ENCODE measurements at regions not wholly inside any gene's neighbourhood (a gene's known extent, or its start where the extent isn't known, plus 50 kb on each side); places are given as distances from the start of the nearest gene placed in this dataset.

- ATAC-seq, result no peak
- Mint-ChIP-seq H3K27me3 (peaks cover 17% of the 10 kb centered on the region), H3K4me1 (no peaks in the 10 kb centered on the region), H3K4me3 (no peak overlapping the region), H3K9me3 (ENCODE audit: low read depth) (no peaks in the 10 kb centered on the region), H3K27ac (no peak overlapping the region), H3K36me3 (no peaks in the 10 kb centered on the region)
- DNase-seq, result no peak
- CTCF ChIA-PET, result no interaction called here
Measured at GRCh38 chr9:7245976-7246580, 488.3 kb downstream of the KDM4C start.

GRCh38 chr9:7243838-7244237 lies 486.1 kb downstream of the KDM4C start:
- no peaks in the 10 kb centered on the region for H3K9me3 Mint-ChIP-seq (ENCODE audit: low read depth)
- H3K4me3 Mint-ChIP-seq, result no peak overlapping the region
- H3K4me1 Mint-ChIP-seq, result no peaks in the 10 kb centered on the region
- no peak overlapping the region for H3K27ac Mint-ChIP-seq
- CTCF ChIA-PET, result interaction anchor here (1.6 kb wide), 1 partner anchor 9 kb away, joined by 3 read pairs; no protein-coding TSS in a partner anchor
- ATAC-seq, result no peak
- peaks cover 7% of the 10 kb centered on the region for H3K27me3 Mint-ChIP-seq
- no peak for DNase-seq
- no peaks in the 10 kb centered on the region for H3K36me3 Mint-ChIP-seq

- ATAC-seq, result no peak
Measured at GRCh38 chr9:7242126-7242525, 484.4 kb downstream of the KDM4C start.

GRCh38 chr9:7241694-7242093 lies 483.9 kb downstream of the KDM4C start:
- CTCF ChIA-PET, result no interaction called here

More at GRCh38 chr9:7242126-7242525, 484.4 kb downstream of the KDM4C start:
- H3K4me1 Mint-ChIP-seq, result peaks cover 10% of the 10 kb centered on the region
- H3K4me3 Mint-ChIP-seq, result no peak overlapping the region
- H3K27ac Mint-ChIP-seq, result no peak overlapping the region
- peaks cover 7% of the 10 kb centered on the region for H3K27me3 Mint-ChIP-seq
- H3K9me3 Mint-ChIP-seq (ENCODE audit: low read depth), result no peaks in the 10 kb centered on the region
- no peaks in the 10 kb centered on the region for H3K36me3 Mint-ChIP-seq
- CTCF ChIA-PET, result no interaction called here
- DNase-seq, result no peak

GRCh38 chr9:7240569-7241311 lies 483.0 kb downstream of the KDM4C start:
- ATAC-seq, result no peak
- Mint-ChIP-seq H3K36me3 (no peaks in the 10 kb centered on the region), H3K4me1 (peaks cover 15% of the 10 kb centered on the region), H3K27me3 (peaks cover 7% of the 10 kb centered on the region), H3K9me3 (ENCODE audit: low read depth) (no peaks in the 10 kb centered on the region), H3K27ac (no peak overlapping the region), H3K4me3 (no peak overlapping the region)
- CTCF ChIA-PET, result no interaction called here
- DNase-seq, result no peak

More at GRCh38 chr9:7241694-7242093, 483.9 kb downstream of the KDM4C start:
- Mint-ChIP-seq H3K4me3 (no peak overlapping the region), H3K36me3 (no peaks in the 10 kb centered on the region), H3K27me3 (peaks cover 7% of the 10 kb centered on the region), H3K27ac (no peak overlapping the region), H3K4me1 (peaks cover 10% of the 10 kb centered on the region), H3K9me3 (ENCODE audit: low read depth) (no peaks in the 10 kb centered on the region)
- ATAC-seq, result no peak
- DNase-seq, result no peak

- H3K27ac Mint-ChIP-seq, result no peak overlapping the region
- H3K27me3 Mint-ChIP-seq, result no peaks in the 10 kb centered on the region
- no peaks in the 10 kb centered on the region for H3K9me3 Mint-ChIP-seq (ENCODE audit: low read depth)
- DNase-seq, result no peak
- H3K4me1 Mint-ChIP-seq, result peaks cover 15% of the 10 kb centered on the region
- no peak for ATAC-seq
- no peaks in the 10 kb centered on the region for H3K36me3 Mint-ChIP-seq
- CTCF ChIA-PET, result interaction anchor here (1.0 kb wide), 1 partner anchor 11 kb away, joined by 3 read pairs; no protein-coding TSS in a partner anchor
- no peak overlapping the region for H3K4me3 Mint-ChIP-seq
Measured at GRCh38 chr9:7239708-7240107, 481.9 kb downstream of the KDM4C start.

GRCh38 chr9:7238247-7238637 lies 480.5 kb downstream of the KDM4C start:
- DNase-seq (no peak), ATAC-seq (peak; percentile 33)
- Mint-ChIP-seq H3K4me1 (peaks cover 15% of the 10 kb centered on the region), H3K27ac (no peak overlapping the region), H3K27me3 (no peaks in the 10 kb centered on the region), H3K9me3 (ENCODE audit: low read depth) (no peaks in the 10 kb centered on the region), H3K4me3 (no peak overlapping the region), H3K36me3 (no peaks in the 10 kb centered on the region)
- CTCF ChIA-PET, result no interaction called here

- no peaks in the 10 kb centered on the region for H3K9me3 Mint-ChIP-seq (ENCODE audit: low read depth)
- CTCF ChIA-PET, result no interaction called here
- ATAC-seq, result no peak
Measured at GRCh38 chr9:7237473-7238246, 479.9 kb downstream of the KDM4C start.

GRCh38 chr9:7236186-7236585 lies 478.4 kb downstream of the KDM4C start:
- Mint-ChIP-seq H3K27ac (no peak overlapping the region), H3K4me1 (peaks cover 15% of the 10 kb centered on the region), H3K36me3 (no peaks in the 10 kb centered on the region), H3K4me3 (no peak overlapping the region), H3K27me3 (peaks cover 3% of the 10 kb centered on the region), H3K9me3 (ENCODE audit: low read depth) (no peaks in the 10 kb centered on the region)
- CTCF ChIA-PET, result no interaction called here
- DNase-seq (no peak), ATAC-seq (no peak)

More at GRCh38 chr9:7237473-7238246, 479.9 kb downstream of the KDM4C start:
- peaks cover 2% of the 10 kb centered on the region for H3K27me3 Mint-ChIP-seq
- H3K4me1 Mint-ChIP-seq, result peaks cover 15% of the 10 kb centered on the region
- H3K27ac Mint-ChIP-seq, result no peak overlapping the region
- H3K4me3 Mint-ChIP-seq, result no peak overlapping the region
- DNase-seq, result no peak
- H3K36me3 Mint-ChIP-seq, result no peaks in the 10 kb centered on the region

GRCh38 chr9:7234144-7234543 lies 476.4 kb downstream of the KDM4C start:
- peaks cover 15% of the 10 kb centered on the region for H3K4me1 Mint-ChIP-seq
- H3K4me3 Mint-ChIP-seq, result no peak overlapping the region
- H3K36me3 Mint-ChIP-seq, result no peaks in the 10 kb centered on the region
- CTCF ChIA-PET, result interaction anchor here (0.6 to 2.2 kb wide), 8 partner anchors 9 to 407 kb away, joined by 3 to 8 read pairs (median 3); no protein-coding TSS in a partner anchor
- ATAC-seq (peak; percentile 47), DNase-seq (peak; percentile 68)
- H3K27ac Mint-ChIP-seq, result no peak overlapping the region
- H3K9me3 Mint-ChIP-seq (ENCODE audit: low read depth), result no peaks in the 10 kb centered on the region
- peaks cover 12% of the 10 kb centered on the region for H3K27me3 Mint-ChIP-seq

GRCh38 chr9:7229571-7229970 lies 471.8 kb downstream of the KDM4C start:
- Mint-ChIP-seq H3K4me1 (peaks cover 12% of the 10 kb centered on the region), H3K4me3 (no peak overlapping the region), H3K9me3 (ENCODE audit: low read depth) (no peaks in the 10 kb centered on the region), H3K36me3 (no peaks in the 10 kb centered on the region), H3K27ac (no peak overlapping the region), H3K27me3 (peaks cover 34% of the 10 kb centered on the region)
- CTCF ChIA-PET, result no interaction called here
- DNase-seq, result no peak
- ATAC-seq, result no peak

- CTCF ChIA-PET, result interaction anchor here (0.9 kb wide), 1 partner anchor 10 kb away, joined by 3 read pairs; no protein-coding TSS in a partner anchor
- no peaks in the 10 kb centered on the region for H3K9me3 Mint-ChIP-seq (ENCODE audit: low read depth)
- no peak overlapping the region for H3K27ac Mint-ChIP-seq
- H3K4me1 Mint-ChIP-seq, result peaks cover 12% of the 10 kb centered on the region
- no peaks in the 10 kb centered on the region for H3K36me3 Mint-ChIP-seq
- no peak overlapping the region for H3K4me3 Mint-ChIP-seq
- no peak for ATAC-seq
- DNase-seq, result no peak
- peaks cover 38% of the 10 kb centered on the region for H3K27me3 Mint-ChIP-seq
Measured at GRCh38 chr9:7228726-7229125, 471.0 kb downstream of the KDM4C start.

- peaks cover 12% of the 10 kb centered on the region for H3K4me1 Mint-ChIP-seq
- CTCF ChIA-PET, result interaction anchor here (0.9 kb wide), 1 partner anchor 11 kb away, joined by 3 read pairs; no protein-coding TSS in a partner anchor
- H3K9me3 Mint-ChIP-seq (ENCODE audit: low read depth), result no peaks in the 10 kb centered on the region
- H3K27me3 Mint-ChIP-seq, result peaks cover 38% of the 10 kb centered on the region
- no peak overlapping the region for H3K4me3 Mint-ChIP-seq
- DNase-seq (no peak), ATAC-seq (no peak)
- no peaks in the 10 kb centered on the region for H3K36me3 Mint-ChIP-seq
- no peak overlapping the region for H3K27ac Mint-ChIP-seq
Measured at GRCh38 chr9:7227951-7228350, 470.2 kb downstream of the KDM4C start.

Data from activated CD8-positive, alpha-beta memory T cell treated with anti-CD3 and anti-CD28 coated beads, Interleukin-2, amount 10 ng/mL, durations not matched to agents 7 days and 5 days (primary cell).